ENCODE measurements at regions not wholly inside any gene's neighbourhood (a gene's known extent, or its start where the extent isn't known, plus 50 kb on each side); places are given as distances from the start of the nearest gene placed in this dataset.
A peak's percentile ranks its signal among the peaks of the same experiment; 100 is the strongest.

DNA sequence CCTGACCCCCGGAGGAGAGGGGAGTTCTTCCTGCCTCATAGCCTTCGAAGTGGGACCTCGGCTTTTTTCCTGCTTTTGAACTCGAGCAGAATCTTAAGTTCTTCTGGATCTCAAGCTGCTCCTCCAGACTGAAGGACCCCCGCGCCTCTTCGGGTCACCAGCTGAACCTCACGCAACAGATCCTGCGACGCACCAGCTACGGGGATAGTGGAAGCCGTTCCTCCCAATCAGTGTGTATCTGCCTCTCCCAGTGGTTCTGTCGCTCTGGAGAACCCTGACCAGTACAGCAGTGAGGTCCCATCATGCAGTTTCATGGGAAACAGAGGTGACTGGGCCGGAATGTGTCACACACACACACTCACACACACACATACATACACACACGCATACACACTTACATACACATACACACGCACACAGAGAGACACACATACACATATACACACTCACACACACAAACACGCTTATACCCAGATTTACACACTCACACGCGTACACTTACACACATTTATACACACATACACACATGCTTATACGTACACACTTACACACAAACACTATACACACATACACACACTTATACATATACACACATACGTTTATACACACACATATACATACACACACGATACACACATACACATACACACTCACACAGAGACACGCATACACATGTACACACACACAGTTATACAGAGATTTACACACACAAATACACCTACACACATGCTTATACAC is 170.0 kb downstream of the TTLL2 start:
- no peak for DNase-seq (ENCODE audit: low spot score)

DNA sequence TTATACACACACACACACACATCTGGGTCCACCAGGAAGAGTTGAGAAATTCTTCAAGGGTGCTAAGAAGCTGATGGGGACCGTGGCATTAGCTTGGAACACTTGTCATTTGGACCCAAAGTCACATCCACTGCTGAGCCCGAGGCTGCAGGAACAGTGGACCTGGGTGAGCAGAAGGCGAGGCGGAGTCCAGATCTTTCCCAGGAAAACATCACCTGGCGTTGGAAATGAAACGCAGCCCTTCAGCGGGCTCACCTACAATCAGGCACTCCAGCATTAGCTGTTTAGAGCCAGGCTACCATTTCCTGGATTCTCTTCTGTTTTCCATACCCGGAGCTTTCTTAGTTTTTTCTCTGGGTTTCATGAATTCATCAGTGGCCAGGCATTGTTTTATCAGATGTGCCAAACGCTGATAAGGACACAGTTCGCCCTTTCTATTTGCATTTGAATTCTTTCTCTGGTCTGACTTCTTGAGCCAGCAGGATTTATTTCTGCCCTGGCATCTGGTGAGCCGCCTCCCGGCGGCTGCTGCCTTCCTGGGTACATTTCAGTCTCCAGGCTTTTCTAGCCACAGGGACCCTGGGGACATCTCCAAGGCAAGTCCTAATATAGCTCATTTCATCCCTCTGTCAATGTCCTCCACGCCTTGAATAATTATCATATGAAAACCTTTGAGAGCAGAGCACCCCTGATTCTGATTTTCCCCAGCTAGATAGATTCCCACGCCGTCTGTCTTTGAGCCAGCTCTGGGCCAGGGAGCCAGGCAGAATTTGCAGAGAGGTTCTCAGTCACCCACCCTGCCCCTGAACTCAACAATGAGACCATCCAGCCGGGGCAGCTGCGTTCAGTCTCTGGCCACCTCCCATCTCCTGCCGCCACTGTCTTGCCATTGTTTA is 170.9 kb downstream of the TTLL2 start:
- DNase-seq (ENCODE audit: low spot score): no peak

- no peak for DNase-seq (ENCODE audit: low spot score)
Observed at GRCh38 chr6:167496707-167497106, 171.8 kb downstream of the TTLL2 start.

- DNase-seq (ENCODE audit: low spot score): no peak
Observed at GRCh38 chr6:167497428-167498056, 172.7 kb downstream of the TTLL2 start.

GRCh38 chr6:167499161-167499660 is 174.3 kb downstream of the TTLL2 start:
- no peak for DNase-seq (ENCODE audit: low spot score)

DNA sequence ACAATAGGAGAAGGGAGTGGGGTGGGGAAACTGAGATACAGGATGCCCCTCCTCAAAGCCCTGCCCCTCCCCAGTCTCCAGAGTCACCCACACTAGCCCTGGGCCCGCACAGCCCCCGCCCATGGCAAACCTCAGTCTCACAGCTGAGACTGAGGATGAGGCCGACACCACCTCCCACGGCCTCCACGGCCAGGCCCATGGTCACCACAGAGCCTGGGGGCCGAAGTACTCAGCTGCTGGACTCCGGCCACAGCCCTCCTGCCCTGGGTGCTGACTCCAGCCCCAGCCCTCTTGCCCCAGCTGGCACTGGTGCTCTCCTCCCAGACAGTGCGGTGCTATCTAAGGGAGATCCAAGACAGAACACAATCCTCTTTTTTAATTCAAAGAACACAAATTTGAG is 176.1 kb downstream of the TTLL2 start:
- no peak for DNase-seq (ENCODE audit: low spot score)

- peak; percentile 99 for DNase-seq (ENCODE audit: low spot score)
Observed at GRCh38 chr6:167501831-167502385, 177.0 kb downstream of the TTLL2 start.

GRCh38 chr6:167502471-167502870 is 177.6 kb downstream of the TTLL2 start:
- DNase-seq (ENCODE audit: low spot score): no peak

DNA sequence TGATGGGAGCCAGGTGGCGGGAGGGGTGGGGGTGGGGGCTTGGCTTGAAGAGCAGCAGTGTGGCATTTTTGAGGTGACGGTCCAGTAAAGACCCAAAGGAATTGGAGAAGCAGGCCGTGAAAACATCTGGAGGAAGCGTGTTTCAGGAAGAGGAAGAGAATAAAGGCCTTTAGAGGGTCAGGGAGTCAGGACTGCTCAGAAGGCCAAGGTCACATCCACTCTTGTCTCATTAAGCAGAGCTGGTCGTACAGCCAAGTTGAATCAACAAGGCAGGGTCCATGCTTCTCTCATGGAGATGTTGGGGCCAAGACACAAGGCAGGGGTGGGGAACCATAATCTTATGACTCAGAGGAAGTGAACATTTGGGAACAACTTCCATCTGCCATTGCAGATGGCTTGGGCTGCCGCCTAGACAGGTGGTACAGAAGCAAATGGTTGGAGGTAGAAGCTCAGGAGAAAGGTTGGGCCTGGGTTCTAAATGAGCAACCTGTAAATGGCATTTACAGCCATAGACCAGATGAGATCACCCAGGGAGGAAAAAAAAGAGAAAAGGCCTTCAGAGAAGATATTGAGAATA is 179.6 kb downstream of the TTLL2 start:
- DNase-seq (ENCODE audit: low spot score): no peak

GRCh38 chr6:167505199-167505598 is 180.3 kb downstream of the TTLL2 start:
- no peak for DNase-seq (ENCODE audit: low spot score)

GRCh38 chr6:167505782-167506181 is 180.9 kb downstream of the TTLL2 start:
- DNase-seq (ENCODE audit: low spot score): no peak

GRCh38 chr6:167506443-167507301 is 181.8 kb downstream of the TTLL2 start:
- peak; percentile 71 for DNase-seq (ENCODE audit: low spot score)

- DNase-seq (ENCODE audit: low spot score): no peak
Observed at GRCh38 chr6:167507376-167507945, 182.6 kb downstream of the TTLL2 start.

GRCh38 chr6:167508919-167509852 is 184.3 kb downstream of the TTLL2 start:
- no peak for DNase-seq (ENCODE audit: low spot score)

DNA sequence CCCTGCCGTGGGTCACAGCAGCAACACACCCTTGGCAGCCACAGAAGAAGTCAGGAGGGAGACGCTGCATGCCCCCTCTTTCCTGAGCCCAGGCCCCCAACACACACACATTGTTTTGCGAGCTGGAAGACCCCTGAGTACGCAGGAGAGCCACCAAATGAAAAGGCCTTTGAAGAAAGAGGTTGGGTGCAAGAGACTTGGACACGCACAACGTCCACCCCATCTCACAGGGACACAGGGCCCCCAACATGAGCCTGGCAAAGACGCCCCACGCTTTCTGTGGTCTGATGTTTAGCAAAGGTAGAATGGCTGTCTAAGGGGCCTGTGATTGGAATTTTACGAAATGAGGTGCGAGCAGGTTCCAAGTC is 185.0 kb downstream of the TTLL2 start:
- no peak for DNase-seq (ENCODE audit: low spot score)

DNA sequence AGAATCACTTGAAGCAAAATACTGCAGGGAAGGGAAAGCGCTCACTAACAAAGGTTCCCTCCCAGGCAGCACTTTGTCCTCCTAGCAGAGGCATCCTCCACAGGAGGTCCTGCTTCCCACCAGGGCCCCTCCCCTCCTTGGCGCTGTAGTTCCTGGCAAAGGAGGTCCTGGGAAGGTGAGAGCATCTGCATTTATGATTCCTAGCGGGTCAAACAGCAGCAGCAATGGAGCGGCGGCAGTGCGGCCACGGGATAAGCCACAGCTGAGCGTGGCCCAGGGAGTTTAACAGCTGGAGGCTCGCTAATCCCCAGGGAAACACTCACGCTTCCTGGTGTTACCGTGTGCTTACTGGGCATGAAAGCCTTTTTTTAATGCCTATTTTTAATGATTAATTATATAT is 185.8 kb downstream of the TTLL2 start:
- no peak for DNase-seq (ENCODE audit: low spot score)

GRCh38 chr6:167512696-167513375 is 187.9 kb downstream of the TTLL2 start:
- no peak for DNase-seq (ENCODE audit: low spot score)

- no peak for DNase-seq (ENCODE audit: low spot score)
Observed at GRCh38 chr6:167513778-167514177, 188.9 kb downstream of the TTLL2 start.

DNA sequence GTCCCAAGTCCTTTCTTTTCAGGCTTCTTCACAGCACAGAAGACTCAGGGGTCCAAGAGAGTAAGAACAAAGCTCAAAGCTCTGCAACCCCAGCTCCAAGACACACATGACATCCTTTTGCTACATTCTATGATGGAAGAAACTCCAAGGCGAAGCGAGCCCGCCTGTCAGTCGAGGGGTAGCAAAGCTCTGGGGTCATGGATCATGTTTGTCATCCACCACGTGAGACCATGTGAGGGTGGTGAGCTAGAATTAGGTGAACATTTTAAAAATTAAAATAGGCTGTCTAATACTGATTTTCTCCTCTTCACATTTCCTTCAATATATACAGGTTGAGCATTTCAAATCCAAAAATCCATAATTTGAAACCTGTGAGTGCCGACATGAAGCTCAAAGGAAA is 189.6 kb downstream of the TTLL2 start:
- no peak for DNase-seq (ENCODE audit: low spot score)

Measured in HuH-7 (cell line).